ENCODE measurements at regions not wholly inside any gene's neighbourhood (a gene's known extent, or its start where the extent isn't known, plus 50 kb on each side); places are given as distances from the start of the nearest gene placed in this dataset.

GRCh38 chr2:192577706-192578105 is 383.0 kb upstream of the TMEFF2 start:
- H3K27ac ChIP-seq (ENCODE audit: extremely low read length, insufficient read depth, low read length): no peak overlapping the region

DNA sequence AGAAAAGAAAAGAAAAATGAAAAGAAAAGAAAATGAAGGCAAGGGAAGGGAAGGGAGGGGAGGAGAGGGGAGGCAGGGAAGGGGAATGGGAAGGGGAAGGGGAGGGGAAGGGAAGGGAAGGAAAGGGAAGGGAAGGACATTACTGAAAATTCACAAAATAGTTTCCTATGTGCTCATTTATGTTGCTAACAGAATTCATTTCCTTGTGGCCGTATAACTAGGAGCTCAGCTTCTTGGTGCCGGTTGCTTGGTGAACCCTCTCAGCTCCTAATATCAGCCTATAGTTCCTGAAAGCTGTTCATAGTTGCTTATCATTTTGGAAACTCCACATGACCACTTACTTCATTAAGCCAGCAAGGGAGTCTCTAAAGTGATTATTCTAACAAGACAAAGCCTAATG is 379.8 kb upstream of the TMEFF2 start:
- no peak overlapping the region for H3K4me3 ChIP-seq (replicated peaks in 1 of 3; ENCODE audit: insufficient read depth in 1 of 3, low read depth in 2 of 3, low read length in 3 of 3)
- H3K36me3 ChIP-seq (replicated peaks in 1 of 2; ENCODE audit: control insufficient read depth in 1 of 2, insufficient read depth in 2 of 2, low read length in 2 of 2): no peaks in the 10 kb centered on the region
- intact Hi-C loops (cut with micrococcal nuclease; ENCODE audit: unreplicated experiment) (no loop called here), in situ Hi-C loops (cut with HindIII; ENCODE audit: extremely low pct_ligation_motif_present, low pct_unique_long_range_greater_than_20kb) (no loop called here)
- no peaks in the 10 kb centered on the region for H3K27me3 ChIP-seq (ENCODE audit: control insufficient read depth in 1 of 2, insufficient read depth in 2 of 2, low read length in 2 of 2)
- POLR2A ChIA-PET: no interaction called here
- CTCF ChIA-PET (ENCODE audit: low intra/inter-chr PET ratio, low total read pairs): no interaction called here
- no peaks in the 10 kb centered on the region for H3K79me2 ChIP-seq (ENCODE audit: insufficient read depth, low read length)
- H3K9me3 ChIP-seq (ENCODE audit: low read length): no peaks in the 10 kb centered on the region
- no TSS peak for BruUV-seq (replicated peaks)
- peaks cover 9% of the 10 kb centered on the region; the same call in 1 of the 2 replicates for H3K4me1 ChIP-seq (ENCODE audit: insufficient read depth, low read length)
- no peak for FAIRE-seq
- no peak overlapping the region for H2AFZ ChIP-seq (ENCODE audit: low read length)
- H3K9ac ChIP-seq (ENCODE audit: insufficient read depth, low read depth, low read length): no peak overlapping the region
- H3K27ac ChIP-seq (ENCODE audit: extremely low read length, insufficient read depth, low read length): no peak overlapping the region
- 46% methylated on average over 2 of the region's 2 CpGs for WGBS (ENCODE audit: low lambda C conversion rate)
- no peak for TF ChIP-seq SMAD9 (CRISPR knock-in tag; IDR thresholded peaks at IDR 0.05)
- peak; percentile 77 for TF ChIP-seq HNRNPK (IDR thresholded peaks at IDR 0.05; ENCODE audit: low read depth, low read length, poor library complexity, severe bottlenecking)
- TF ChIP-seq BCLAF1 (IDR thresholded peaks at IDR 0.05): no peak
- TF ChIP-seq ZNF12 (CRISPR knock-in tag; IDR thresholded peaks at IDR 0.05): no peak
- no peak for TF ChIP-seq FIP1L1 (IDR thresholded peaks at IDR 0.05; ENCODE audit: borderline replicate concordance, insufficient read depth, low read depth, low read length)
- TF ChIP-seq PCBP2 (optimal IDR thresholded peaks at IDR 0.05; ENCODE audit: low read depth, low read length, poor library complexity, severe bottlenecking): peak; percentile 79
- no peak for TF ChIP-seq TBX3 (IDR thresholded peaks at IDR 0.05; ENCODE audit: borderline replicate concordance)
- TF ChIP-seq ZNF564 (CRISPR knock-in tag; IDR thresholded peaks at IDR 0.05): no peak
- no peaks in the 10 kb centered on the region for H4K20me1 ChIP-seq (ENCODE audit: insufficient read depth, low read length)
- DNase-seq (ENCODE audit: low spot score): no peak
- ATAC-seq: no peak
- H3K4me2 ChIP-seq (ENCODE audit: low read depth, low read length): no peak overlapping the region

More at GRCh38 chr2:192577706-192578105, 383.0 kb upstream of the TMEFF2 start:
- Histone ChIP-seq H3K4me3 (replicated peaks in 1 of 3; ENCODE audit: insufficient read depth in 1 of 3, low read depth in 2 of 3, low read length in 3 of 3) (no peak overlapping the region), H2AFZ (ENCODE audit: low read length) (no peak overlapping the region), H3K4me2 (ENCODE audit: low read depth, low read length) (no peak overlapping the region), H4K20me1 (ENCODE audit: insufficient read depth, low read length) (no peaks in the 10 kb centered on the region), H3K27me3 (ENCODE audit: control insufficient read depth in 1 of 2, insufficient read depth in 2 of 2, low read length in 2 of 2) (no peaks in the 10 kb centered on the region), H3K36me3 (replicated peaks in 1 of 2; ENCODE audit: control insufficient read depth in 1 of 2, insufficient read depth in 2 of 2, low read length in 2 of 2) (no peaks in the 10 kb centered on the region), H3K9me3 (ENCODE audit: low read length) (no peaks in the 10 kb centered on the region), H3K9ac (ENCODE audit: insufficient read depth, low read depth, low read length) (no peak overlapping the region), H3K4me1 (ENCODE audit: insufficient read depth, low read length) (peaks cover 9% of the 10 kb centered on the region; the same call in 1 of the 2 replicates), H3K79me2 (ENCODE audit: insufficient read depth, low read length) (no peaks in the 10 kb centered on the region)
- no peak for FAIRE-seq
- ChIA-PET CTCF (ENCODE audit: low intra/inter-chr PET ratio, low total read pairs) (no interaction called here), POLR2A (no interaction called here)
- DNase-seq (ENCODE audit: low spot score): no peak
- in situ Hi-C loops (cut with HindIII; ENCODE audit: extremely low pct_ligation_motif_present, low pct_unique_long_range_greater_than_20kb): no loop called here
- no peak for ATAC-seq
- intact Hi-C loops (cut with micrococcal nuclease; ENCODE audit: unreplicated experiment): no loop called here
- no TSS peak for BruUV-seq (replicated peaks)
- TF ChIP-seq SATB2 (CRISPR knock-in tag; IDR thresholded peaks at IDR 0.05) (no peak), ZBTB1 (CRISPR knock-in tag; IDR thresholded peaks at IDR 0.05; ENCODE audit: borderline replicate concordance) (no peak)
- TF ChIP-seq, protein P1, sequence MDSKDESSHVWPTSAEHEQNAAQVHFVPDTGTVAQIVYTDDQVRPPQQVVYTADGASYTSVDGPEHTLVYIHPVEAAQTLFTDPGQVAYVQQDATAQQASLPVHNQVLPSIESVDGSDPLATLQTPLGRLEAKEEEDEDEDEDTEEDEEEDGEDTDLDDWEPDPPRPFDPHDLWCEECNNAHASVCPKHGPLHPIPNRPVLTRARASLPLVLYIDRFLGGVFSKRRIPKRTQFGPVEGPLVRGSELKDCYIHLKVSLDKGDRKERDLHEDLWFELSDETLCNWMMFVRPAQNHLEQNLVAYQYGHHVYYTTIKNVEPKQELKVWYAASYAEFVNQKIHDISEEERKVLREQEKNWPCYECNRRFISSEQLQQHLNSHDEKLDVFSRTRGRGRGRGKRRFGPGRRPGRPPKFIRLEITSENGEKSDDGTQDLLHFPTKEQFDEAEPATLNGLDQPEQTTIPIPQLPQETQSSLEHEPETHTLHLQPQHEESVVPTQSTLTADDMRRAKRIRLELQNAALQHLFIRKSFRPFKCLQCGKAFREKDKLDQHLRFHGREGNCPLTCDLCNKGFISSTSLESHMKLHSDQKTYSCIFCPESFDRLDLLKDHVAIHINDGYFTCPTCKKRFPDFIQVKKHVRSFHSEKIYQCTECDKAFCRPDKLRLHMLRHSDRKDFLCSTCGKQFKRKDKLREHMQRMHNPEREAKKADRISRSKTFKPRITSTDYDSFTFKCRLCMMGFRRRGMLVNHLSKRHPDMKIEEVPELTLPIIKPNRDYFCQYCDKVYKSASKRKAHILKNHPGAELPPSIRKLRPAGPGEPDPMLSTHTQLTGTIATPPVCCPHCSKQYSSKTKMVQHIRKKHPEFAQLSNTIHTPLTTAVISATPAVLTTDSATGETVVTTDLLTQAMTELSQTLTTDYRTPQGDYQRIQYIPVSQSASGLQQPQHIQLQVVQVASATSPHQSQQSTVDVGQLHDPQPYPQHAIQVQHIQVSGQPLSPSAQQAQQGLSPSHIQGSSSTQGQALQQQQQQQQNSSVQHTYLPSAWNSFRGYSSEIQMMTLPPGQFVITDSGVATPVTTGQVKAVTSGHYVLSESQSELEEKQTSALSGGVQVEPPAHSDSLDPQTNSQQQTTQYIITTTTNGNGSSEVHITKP (CRISPR knock-in tag; IDR thresholded peaks at IDR 0.05; ENCODE audit: low read depth): no peak
